HepG2 (cell line): ENCODE measurements at regions not wholly inside any gene's neighbourhood (a gene's known extent, or its start where the extent isn't known, plus 50 kb on each side); places are given as distances from the start of the nearest gene placed in this dataset.

Experiments
- ATAC-seq: fragments of 200-7000 bp; cut with Tn5 transposase; 3 replicates; pipeline ENCODE4 v1.9.1; 2020; ENCODE audit warnings: mild to moderate bottlenecking, moderate library complexity
- BruUV-seq: library from RNA; stranded (reverse); fragments of 400-500 nt; replicated peaks from 2 replicates; lab custom pipeline; 2021; lab: Mats Ljungman, UMichigan
- CTCF ChIA-PET: fragments of 300-600 bp; formaldehyde crosslinking; extraction: SDS; loops from one replicate; lab custom pipeline; 2021; ENCODE audit warnings: low total read pairs, inconsistent platforms, low intra/inter-chr PET ratio; lab: Yijun Ruan, JAX
- POLR2A ChIA-PET: fragments of 350-600 bp; sonication (Branson Sonifier 250); formaldehyde crosslinking; loops from one replicate; lab custom pipeline; 2020; ENCODE audit warnings: antibody characterized with exemption, inconsistent platforms; lab: Yijun Ruan, JAX
- DNase-seq: peaks from one replicate; pipeline ENCODE4 v3.0.0-alpha.2; 2015; ENCODE audit warnings: low spot score
- FAIRE-seq: peaks from 3 replicates; lab custom pipeline; 2011; peaks lifted over from hg19 to GRCh38; lab: Jason Lieb, UNC
- H2AFZ ChIP-seq: one replicate; pipeline ENCODE4 v1.6.1; 2011; ENCODE audit warnings: low read length, inconsistent platforms
- H3K27ac ChIP-seq: fragments of 300-600 bp; 3 replicates; pipeline ENCODE4 v1.8.0; 2011; ENCODE audit warnings: mixed run types, mild to moderate bottlenecking, mixed read lengths, low read length, inconsistent platforms; ENCODE audit not compliant: insufficient read depth; ENCODE audit errors: extremely low read length
- H3K27me3 ChIP-seq, 2 experiments: fragments of 200-600 bp in 1 of 2; 2 replicates in 1 of 2; 3 replicates in 1 of 2; pipeline versions ENCODE4 v1.6.0 to v1.8.0; 2011; ENCODE audit warnings: low read length in 2 of 2, mild to moderate bottlenecking in 2 of 2, moderate library complexity in 2 of 2, inconsistent platforms in 1 of 2; ENCODE audit not compliant: insufficient read depth in 2 of 2, control insufficient read depth in 1 of 2
- H3K36me3 ChIP-seq, 2 experiments: fragments of 200-600 bp in 1 of 2; replicated peaks in 1 of 2; 2 replicates in 1 of 2; 3 replicates in 1 of 2; pipeline versions ENCODE4 v1.5.1 to v1.8.0; 2011; ENCODE audit warnings: low read length in 2 of 2, inconsistent platforms in 1 of 2; ENCODE audit not compliant: insufficient read depth in 2 of 2, control insufficient read depth in 1 of 2
- H3K4me1 ChIP-seq: 2 replicates; pipeline ENCODE4 v1.5.1; 2012; ENCODE audit warnings: low read length, inconsistent platforms; ENCODE audit not compliant: insufficient read depth
- H3K4me2 ChIP-seq: 2 replicates; pipeline ENCODE4 v1.6.0; 2011; ENCODE audit warnings: low read depth, low read length, inconsistent platforms
- H3K4me3 ChIP-seq, 3 experiments: fragments of 200-600 bp in 1 of 3; sonication (generic), shearing (Covaris generic) in 1 of 3; replicated peaks in 1 of 3; 2 replicates each; pipeline ENCODE4 v1.5.1; 2011 to 2016; ENCODE audit warnings: low read length in 3 of 3, inconsistent platforms in 2 of 3, low read depth in 2 of 3, mild to moderate bottlenecking in 2 of 3, control low read depth in 1 of 3, mixed read lengths in 1 of 3; ENCODE audit not compliant: insufficient read depth in 1 of 3
- H3K79me2 ChIP-seq: one replicate; pipeline ENCODE4 v1.6.1; 2011; ENCODE audit warnings: low read length, inconsistent platforms; ENCODE audit not compliant: insufficient read depth
- H3K9ac ChIP-seq: 2 replicates; pipeline ENCODE4 v1.6.0; 2011; ENCODE audit warnings: mild to moderate bottlenecking, low read depth, low read length, inconsistent platforms; ENCODE audit not compliant: insufficient read depth
- H3K9me3 ChIP-seq: 2 replicates; pipeline ENCODE4 v1.5.1; 2012; ENCODE audit warnings: mild to moderate bottlenecking, low read length
- H4K20me1 ChIP-seq: 2 replicates; pipeline ENCODE4 v1.6.0; 2011; ENCODE audit warnings: inconsistent platforms, mild to moderate bottlenecking, low read length, moderate library complexity; ENCODE audit not compliant: insufficient read depth
- HDAC6 ChIP-seq: fragments of 200-600 bp; sonication (generic); IDR thresholded peaks from 2 replicates; pipeline ENCODE4 v1.7.0; 2017; ENCODE audit warnings: mild to moderate bottlenecking, antibody characterized with exemption, low read length, low read depth
- NCOR1 ChIP-seq: fragments of 200-600 bp; sonication (generic); IDR thresholded peaks from 2 replicates; pipeline ENCODE4 v1.7.0; 2017; ENCODE audit warnings: antibody characterized with exemption, low read length, borderline replicate concordance
- NFKB2 ChIP-seq: sonication (generic); formaldehyde crosslinking; IDR thresholded peaks from 2 replicates; pipeline ENCODE4 v1.4.0; 2020; ENCODE audit warnings: missing genetic modification reagents, borderline replicate concordance
- PCBP1 ChIP-seq: fragments of 200-400 bp; formaldehyde crosslinking; IDR thresholded peaks from 2 replicates; pipeline ENCODE4 v1.6.1; 2017; ENCODE audit warnings: mild to moderate bottlenecking, low read depth, low read length, borderline replicate concordance
- REL ChIP-seq: sonication (generic); formaldehyde crosslinking; conservative IDR thresholded peaks from 2 replicates; pipeline ENCODE4 v1.8.0; 2022; ENCODE audit warnings: mild to moderate bottlenecking, missing genetic modification reagents, moderate library complexity
- SALL1 ChIP-seq: sonication (generic); formaldehyde crosslinking; IDR thresholded peaks from 2 replicates; pipeline ENCODE4 v1.8.0; 2022; ENCODE audit warnings: mild to moderate bottlenecking, missing genetic modification reagents
- SATB2 ChIP-seq: sonication (generic); formaldehyde crosslinking; IDR thresholded peaks from 2 replicates; pipeline ENCODE4 v1.5.0; 2020; ENCODE audit warnings: missing genetic modification reagents
- SKI ChIP-seq: fragments of 450-650 bp; IDR thresholded peaks from one replicate; pipeline ENCODE4 v1.6.1; 2018; ENCODE audit warnings: mild to moderate bottlenecking; ENCODE audit not compliant: partially characterized antibody
- TFE3 ChIP-seq: IDR thresholded peaks from 2 replicates; pipeline ENCODE4 v1.6.1; 2016
- ZNF331 ChIP-seq: sonication (generic); formaldehyde crosslinking; IDR thresholded peaks from 2 replicates; pipeline ENCODE4 v1.4.0; 2020; ENCODE audit warnings: missing genetic modification reagents
- ZNF446 ChIP-seq: sonication (generic); formaldehyde crosslinking; IDR thresholded peaks from 2 replicates; pipeline ENCODE4 v1.5.0; 2020; ENCODE audit warnings: mild to moderate bottlenecking, missing genetic modification reagents
- ZNF878 ChIP-seq: sonication (generic); formaldehyde crosslinking; IDR thresholded peaks from 2 replicates; pipeline ENCODE4 v1.8.1; 2023; ENCODE audit warnings: mild to moderate bottlenecking, missing genetic modification reagents, moderate library complexity
- WGBS: methylation state at CpG from one replicate; pipeline ENCODE4 v1.1.6; 2017; ENCODE audit warnings: low lambda C conversion rate; 5-methylcytosine and 5-hydroxymethylcytosine counted together
- in situ Hi-C: cut with HindIII; loops from 2 replicates; pipeline ENCODE4 v1.10.0; 2017; ENCODE audit warnings: low pct_unique_long_range_greater_than_20kb; ENCODE audit not compliant: extremely low pct_ligation_motif_present
- intact Hi-C: fragments of 100-400 bp; cut with micrococcal nuclease; formaldehyde crosslinking; loops from one replicate; pipeline ENCODE4 v1.10.0; 2022; ENCODE audit not compliant: unreplicated experiment

- TF ChIP-seq ZNF878 (CRISPR knock-in tag) (no peak), ZNF331 (no peak), NFKB2 (CRISPR knock-in tag) (no peak)
Measured at GRCh38 chr10:8245814-8246142, 191.3 kb downstream of the GATA3 start (continued).

GRCh38 chr10:8246548-8246947 lies 192.1 kb downstream of the GATA3 start:
- H3K4me3 ChIP-seq: no peak overlapping the region
- no peaks in the 10 kb centered on the region for H3K36me3 ChIP-seq
- no peak for TF ChIP-seq SKI
- TF ChIP-seq PCBP1: no peak
- no peak for TF ChIP-seq HDAC6
- no peak for TF ChIP-seq SATB2 (CRISPR knock-in tag)
- TF ChIP-seq NCOR1: no peak
- no peak for TF ChIP-seq SALL1 (CRISPR knock-in tag)
- no peak for TF ChIP-seq ZNF446 (CRISPR knock-in tag)
- no peak for TF ChIP-seq TFE3 (CRISPR knock-in tag)
- no peak for TF ChIP-seq REL (CRISPR knock-in tag)
- no peaks in the 10 kb centered on the region for H3K79me2 ChIP-seq
- in situ Hi-C loops (no loop called here), intact Hi-C loops (no loop called here)
- no peak overlapping the region for H3K4me2 ChIP-seq
- BruUV-seq: no TSS peak
- no peak overlapping the region for H3K9ac ChIP-seq
- H3K27me3 ChIP-seq: no peaks in the 10 kb centered on the region; a peak in 1 of 5 replicates
- CTCF ChIA-PET: no interaction called here
- H3K4me1 ChIP-seq: no peaks in the 10 kb centered on the region
- FAIRE-seq (no peak), DNase-seq (no peak), ATAC-seq (no peak)
- H2AFZ ChIP-seq: no peak overlapping the region
- no peaks in the 10 kb centered on the region for H3K9me3 ChIP-seq
- no peaks in the 10 kb centered on the region for H4K20me1 ChIP-seq
- POLR2A ChIA-PET: no interaction called here
- no peak overlapping the region for H3K27ac ChIP-seq
- 5% methylated on average over 2 of the region's 2 CpGs for WGBS
